Memory B cell (primary cell): ENCODE measurements at regions not wholly inside any gene's neighbourhood (a gene's known extent, or its start where the extent isn't known, plus 50 kb on each side); places are given as distances from the start of the nearest gene placed in this dataset.

ENCODE experiments used
- ATAC-seq: fragments of 150-1000 bp; cut with Tn5 transposase; 2 replicates; pipeline ENCODE4 v1.10.0; 2021; ENCODE audit warnings: low read depth, mild to moderate bottlenecking, moderate library complexity
- DNase-seq, 2 donors: peaks; one replicate each; pipeline ENCODE4 v3.0.0; 2022; ENCODE audit warnings: low spot score in 2 of 2
- H3K27ac Mint-ChIP-seq: one replicate; pipeline ENCODE4 v1.8.0; 2022; ENCODE audit warnings: mild to moderate bottlenecking, moderate library complexity, mixed read lengths
- H3K27me3 Mint-ChIP-seq: one replicate; pipeline ENCODE4 v1.8.0; 2022; ENCODE audit warnings: mixed read lengths
- H3K36me3 Mint-ChIP-seq: one replicate; pipeline ENCODE4 v1.8.0; 2022; ENCODE audit warnings: mild to moderate bottlenecking, mixed read lengths
- H3K4me1 Mint-ChIP-seq: one replicate; pipeline ENCODE4 v1.8.0; 2022; ENCODE audit warnings: mixed read lengths
- H3K4me3 Mint-ChIP-seq: one replicate; pipeline ENCODE4 v1.8.0; 2022; ENCODE audit warnings: mild to moderate bottlenecking, moderate library complexity, mixed read lengths
- H3K9me3 Mint-ChIP-seq: one replicate; pipeline ENCODE4 v1.8.0; 2022; ENCODE audit warnings: mixed read lengths

DNA sequence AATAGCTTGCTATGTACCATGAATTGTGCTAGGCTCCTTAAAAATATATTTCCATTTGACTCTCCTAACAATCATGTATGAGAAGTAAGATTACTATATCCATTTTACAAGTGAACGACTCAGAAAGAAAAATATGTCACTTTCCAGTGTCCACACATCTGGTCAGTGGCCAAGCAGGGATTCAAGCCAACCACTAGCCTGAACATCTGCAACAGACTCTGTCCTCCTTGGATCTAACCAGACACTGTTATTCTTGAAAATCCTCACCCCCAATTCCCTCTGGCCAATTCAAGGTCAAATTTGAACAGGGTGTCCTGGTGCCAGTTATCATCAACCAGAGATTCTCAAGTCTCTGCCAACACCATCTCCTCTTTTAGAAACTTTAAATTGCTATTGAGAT, 344.1 kb upstream of the WWC1 start:
- Mint-ChIP-seq H3K27me3 (no peaks in the 10 kb centered on the region), H3K4me1 (no peaks in the 10 kb centered on the region), H3K27ac (no peak overlapping the region), H3K4me3 (no peak overlapping the region), H3K36me3 (no peaks in the 10 kb centered on the region), H3K9me3 (no peaks in the 10 kb centered on the region)
- ATAC-seq = no peak
- no peak for DNase-seq

DNA sequence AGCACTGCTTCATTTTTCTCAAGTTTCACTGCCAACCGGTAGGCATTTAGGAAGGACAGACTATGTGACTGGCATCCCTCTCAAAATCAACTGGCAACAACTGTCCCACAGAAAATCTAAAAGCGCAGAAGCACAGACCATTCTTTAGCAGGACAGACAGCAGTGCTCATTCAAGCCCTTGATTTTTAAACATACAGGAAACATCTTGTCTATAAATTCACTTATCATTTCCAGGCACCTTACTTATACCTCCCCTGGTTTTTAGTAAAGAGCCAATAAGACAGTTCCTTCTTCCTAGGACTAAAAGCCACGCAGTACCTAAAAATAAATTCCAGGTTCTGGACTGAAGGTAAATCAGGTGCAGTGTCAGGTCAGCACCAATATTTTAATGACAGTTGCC, 343.2 kb upstream of the WWC1 start:
- H3K27ac Mint-ChIP-seq = no peak overlapping the region
- H3K27me3 Mint-ChIP-seq = no peaks in the 10 kb centered on the region
- no peaks in the 10 kb centered on the region for H3K4me1 Mint-ChIP-seq
- DNase-seq (no peak), ATAC-seq (no peak)
- H3K4me3 Mint-ChIP-seq = no peak overlapping the region
- H3K36me3 Mint-ChIP-seq = no peaks in the 10 kb centered on the region
- H3K9me3 Mint-ChIP-seq = no peaks in the 10 kb centered on the region

DNA sequence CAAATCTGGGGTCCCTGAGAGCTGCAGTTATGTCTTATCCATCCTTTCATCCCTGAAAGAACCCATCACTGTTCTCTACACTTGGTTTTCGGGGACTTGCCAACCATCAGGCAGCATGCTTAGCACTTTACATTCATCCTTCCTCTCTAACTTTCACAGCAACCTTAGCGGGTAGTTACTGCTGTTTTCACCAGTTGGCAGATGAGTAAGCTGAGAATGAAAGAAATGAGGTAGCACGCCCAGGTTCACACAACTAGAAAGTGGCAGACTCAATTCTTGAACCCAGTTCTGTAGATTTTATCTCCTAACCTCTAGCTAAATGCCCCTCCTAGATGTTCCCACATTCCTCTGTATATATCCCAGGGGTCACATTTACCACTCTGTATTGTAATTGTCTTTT, 342.0 kb upstream of the WWC1 start:
- ATAC-seq = no peak
- no peak overlapping the region for H3K27ac Mint-ChIP-seq
- no peaks in the 10 kb centered on the region for H3K4me1 Mint-ChIP-seq

DNA sequence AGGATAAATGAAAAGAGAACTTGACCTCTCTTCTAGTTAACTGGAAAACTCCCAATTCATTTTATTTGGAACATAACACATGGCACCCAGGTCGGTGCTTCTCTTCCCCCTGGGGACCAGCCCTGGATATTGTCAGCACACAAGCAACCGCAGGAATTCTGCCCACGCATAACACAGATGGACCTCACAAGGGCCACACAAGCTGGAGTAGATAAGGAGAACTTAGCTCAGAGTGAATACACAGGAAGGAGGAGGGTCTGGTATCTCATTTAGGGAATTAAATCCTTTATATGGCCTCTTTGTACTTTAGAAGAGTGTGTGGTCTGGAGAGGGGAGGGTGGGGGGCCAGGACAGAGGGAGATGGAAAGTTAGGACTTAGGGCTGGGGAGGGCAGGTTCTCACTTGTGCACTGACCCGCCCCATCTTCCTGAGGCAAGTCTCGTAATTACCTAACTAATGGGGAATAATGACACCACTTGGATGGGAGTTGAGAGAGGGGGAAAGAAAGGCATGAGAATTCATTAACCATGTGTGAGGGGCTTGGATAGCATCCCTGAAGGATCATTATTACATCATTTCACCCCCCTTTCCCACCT, 341.2 kb upstream of the WWC1 start:
- no peaks in the 10 kb centered on the region for H3K27me3 Mint-ChIP-seq
- H3K4me1 Mint-ChIP-seq = no peaks in the 10 kb centered on the region
- H3K36me3 Mint-ChIP-seq = no peaks in the 10 kb centered on the region
- no peak overlapping the region for H3K4me3 Mint-ChIP-seq
- H3K27ac Mint-ChIP-seq = no peak overlapping the region
- H3K9me3 Mint-ChIP-seq = peaks cover 2% of the 10 kb centered on the region
- no peak for DNase-seq
- no peak for ATAC-seq

More for the DNA sequence above, 342.0 kb upstream of the WWC1 start:
- Mint-ChIP-seq H3K4me3 (no peak overlapping the region), H3K27me3 (no peaks in the 10 kb centered on the region), H3K36me3 (no peaks in the 10 kb centered on the region), H3K9me3 (peaks cover 2% of the 10 kb centered on the region)
- no peak for DNase-seq

DNA sequence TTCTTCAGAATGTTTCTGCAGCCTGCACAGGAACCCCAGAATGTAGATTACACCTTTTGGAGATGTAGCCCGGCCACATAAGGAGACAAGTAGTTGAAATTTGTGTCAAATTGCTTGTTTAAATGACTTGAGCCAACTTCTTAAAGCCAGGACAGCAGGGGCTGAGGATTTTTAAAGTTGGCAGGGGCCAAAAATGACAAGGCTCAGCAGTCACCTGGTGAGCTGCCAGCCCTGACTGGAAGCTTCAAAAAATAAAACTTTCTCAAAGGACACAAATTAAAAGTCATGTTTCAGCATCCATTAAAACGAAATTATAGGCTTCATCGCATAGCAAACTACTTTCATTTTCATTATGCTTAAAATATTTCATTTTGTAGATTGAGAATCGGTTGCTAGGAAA, 340.3 kb upstream of the WWC1 start:
- DNase-seq (no peak), ATAC-seq (no peak)
- no peak overlapping the region for H3K4me3 Mint-ChIP-seq
- H3K9me3 Mint-ChIP-seq = peaks cover 5% of the 10 kb centered on the region
- H3K36me3 Mint-ChIP-seq = no peaks in the 10 kb centered on the region
- H3K27ac Mint-ChIP-seq = no peak overlapping the region
- no peaks in the 10 kb centered on the region for H3K27me3 Mint-ChIP-seq
- no peaks in the 10 kb centered on the region for H3K4me1 Mint-ChIP-seq

DNA sequence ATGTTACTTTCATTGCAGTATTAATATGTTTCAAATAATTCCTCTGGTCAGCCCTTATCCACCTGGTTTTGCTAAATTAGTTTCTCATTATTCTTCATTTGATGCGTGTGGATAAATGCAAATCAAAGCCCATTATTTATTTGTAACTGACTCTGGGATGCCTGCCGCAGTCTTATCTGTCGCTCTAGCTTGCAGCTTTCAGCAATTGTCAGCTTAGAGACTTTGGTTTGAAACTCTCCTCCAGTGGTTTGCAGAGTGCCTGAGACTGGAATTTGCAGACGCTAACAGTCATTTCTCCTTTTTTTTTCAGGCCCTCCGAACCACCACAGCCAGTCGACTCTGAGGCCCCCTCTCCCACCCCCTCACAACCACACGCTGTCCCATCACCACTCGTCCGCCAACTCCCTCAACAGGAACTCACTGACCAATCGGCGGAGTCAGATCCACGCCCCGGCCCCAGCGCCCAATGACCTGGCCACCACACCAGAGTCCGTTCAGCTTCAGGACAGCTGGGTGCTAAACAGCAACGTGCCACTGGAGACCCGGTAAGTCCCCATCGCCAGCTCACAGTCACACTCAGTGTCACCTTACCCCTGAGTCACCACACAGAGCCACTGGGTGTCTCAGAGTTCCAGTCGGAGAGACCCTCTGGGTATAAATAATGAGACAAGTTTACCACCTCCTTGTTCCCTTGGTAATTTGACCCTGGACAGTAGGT, 339.0 kb upstream of the WWC1 start:
- no peak overlapping the region for H3K27ac Mint-ChIP-seq
- H3K9me3 Mint-ChIP-seq = peaks cover 8% of the 10 kb centered on the region
- H3K4me3 Mint-ChIP-seq = no peak overlapping the region
- no peak for ATAC-seq
- no peaks in the 10 kb centered on the region for H3K27me3 Mint-ChIP-seq
- no peak for DNase-seq
- H3K36me3 Mint-ChIP-seq = no peaks in the 10 kb centered on the region
- H3K4me1 Mint-ChIP-seq = no peaks in the 10 kb centered on the region

DNA sequence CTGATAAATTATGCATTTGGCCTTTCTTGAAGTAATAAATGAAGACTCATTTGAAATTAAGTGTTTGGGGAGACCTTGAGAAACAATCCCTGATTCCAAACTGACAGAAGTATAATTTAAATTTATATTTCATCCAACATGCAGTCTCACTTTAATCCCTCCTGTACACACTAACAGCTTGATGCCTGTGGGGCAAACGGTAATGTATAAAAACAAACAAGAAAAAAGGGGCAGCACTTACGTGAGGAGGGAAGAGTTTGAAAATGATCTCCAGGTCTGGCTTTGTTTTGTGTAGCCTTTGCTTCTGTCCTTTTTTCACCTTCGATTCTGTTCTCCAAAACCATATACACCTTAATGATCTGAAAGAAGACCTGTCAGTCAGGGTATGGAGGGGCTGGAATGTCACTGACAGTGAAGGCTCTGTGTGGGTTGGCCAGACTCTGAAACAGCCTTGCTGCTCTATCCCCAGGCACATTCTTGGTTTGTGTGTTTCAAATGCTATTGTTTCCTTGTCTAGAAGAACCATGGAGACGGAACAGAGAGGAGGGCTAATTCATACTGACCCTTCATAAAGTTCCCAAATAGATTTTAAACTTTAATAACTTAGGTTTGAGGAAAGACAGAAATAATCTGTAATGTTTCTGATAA, 338.2 kb upstream of the WWC1 start:
- no peak for DNase-seq
- Mint-ChIP-seq H3K9me3 (peaks cover 14% of the 10 kb centered on the region), H3K27ac (no peak overlapping the region), H3K27me3 (no peaks in the 10 kb centered on the region), H3K4me1 (no peaks in the 10 kb centered on the region), H3K36me3 (no peaks in the 10 kb centered on the region), H3K4me3 (no peak overlapping the region)
- no peak for ATAC-seq

DNA sequence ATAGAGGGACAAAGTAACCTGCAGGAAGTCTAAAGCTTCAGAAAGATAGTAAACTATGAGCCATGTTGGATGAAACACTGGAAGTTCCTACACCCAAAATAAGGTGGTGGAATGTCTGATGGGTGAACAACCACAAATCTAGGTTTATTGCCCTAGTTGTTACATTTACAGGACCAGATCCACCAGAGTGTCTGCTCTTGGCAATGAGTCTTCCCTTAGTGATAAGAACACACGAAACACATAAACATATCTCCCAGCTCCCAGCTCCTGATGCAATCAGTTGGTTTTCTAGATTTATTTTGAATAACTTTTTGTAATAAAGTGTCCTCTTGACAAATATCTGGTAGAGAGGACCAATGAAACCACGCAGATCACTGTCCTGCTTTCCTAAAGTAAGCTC, 329.7 kb upstream of the WWC1 start:
- no peak for DNase-seq
- no peaks in the 10 kb centered on the region for H3K4me1 Mint-ChIP-seq
- peaks cover 10% of the 10 kb centered on the region for H3K9me3 Mint-ChIP-seq
- H3K36me3 Mint-ChIP-seq = no peaks in the 10 kb centered on the region
- ATAC-seq = no peak
- no peak overlapping the region for H3K27ac Mint-ChIP-seq
- H3K27me3 Mint-ChIP-seq = no peaks in the 10 kb centered on the region
- H3K4me3 Mint-ChIP-seq = no peak overlapping the region

DNA sequence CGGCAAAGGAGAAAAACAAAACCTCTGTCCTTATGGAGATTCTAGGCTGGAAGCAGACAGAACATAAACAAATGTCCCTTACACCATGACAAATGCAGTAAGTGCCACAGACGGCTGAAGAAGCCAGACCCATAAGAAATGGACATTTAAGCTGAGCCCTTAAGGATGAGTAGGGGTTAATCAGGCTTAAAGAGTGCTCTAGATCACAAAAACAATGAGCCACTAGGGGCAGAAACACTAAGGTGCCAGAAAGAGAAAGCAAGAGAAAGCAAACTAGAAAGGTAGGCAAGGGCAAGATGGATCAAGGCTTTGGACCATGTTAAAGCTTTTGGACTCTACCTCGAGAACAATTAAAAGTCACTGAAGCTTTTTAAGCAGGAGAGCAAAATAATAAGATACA, 326.9 kb upstream of the WWC1 start:
- no peak overlapping the region for H3K4me3 Mint-ChIP-seq
- DNase-seq (no peak), ATAC-seq (no peak)
- H3K27me3 Mint-ChIP-seq = no peaks in the 10 kb centered on the region
- H3K9me3 Mint-ChIP-seq = no peaks in the 10 kb centered on the region
- no peaks in the 10 kb centered on the region for H3K4me1 Mint-ChIP-seq
- no peak overlapping the region for H3K27ac Mint-ChIP-seq
- H3K36me3 Mint-ChIP-seq = no peaks in the 10 kb centered on the region

DNA sequence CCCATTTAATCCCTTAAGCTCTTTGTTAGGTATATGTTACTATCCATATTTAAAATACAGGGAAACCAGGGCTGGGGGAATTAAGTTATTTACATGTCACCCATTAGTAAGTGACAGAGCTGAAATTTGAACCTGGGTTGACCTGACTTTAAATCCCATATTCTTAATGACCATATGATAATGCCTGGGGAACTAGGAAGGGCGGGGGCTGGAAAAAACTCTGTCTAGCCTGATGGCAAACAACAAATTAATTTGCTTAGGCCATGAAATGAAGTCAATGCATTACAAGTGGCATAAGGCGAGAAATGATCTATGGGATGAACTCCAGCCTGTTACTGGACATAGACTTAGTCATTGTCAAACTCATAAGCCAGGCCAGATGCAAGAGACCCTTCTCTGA, 325.7 kb upstream of the WWC1 start:
- H3K4me1 Mint-ChIP-seq = no peaks in the 10 kb centered on the region
- H3K36me3 Mint-ChIP-seq = no peaks in the 10 kb centered on the region
- H3K4me3 Mint-ChIP-seq = no peak overlapping the region
- H3K9me3 Mint-ChIP-seq = no peaks in the 10 kb centered on the region
- DNase-seq (no peak), ATAC-seq (no peak)
- H3K27me3 Mint-ChIP-seq = no peaks in the 10 kb centered on the region
- H3K27ac Mint-ChIP-seq = no peak overlapping the region

DNA sequence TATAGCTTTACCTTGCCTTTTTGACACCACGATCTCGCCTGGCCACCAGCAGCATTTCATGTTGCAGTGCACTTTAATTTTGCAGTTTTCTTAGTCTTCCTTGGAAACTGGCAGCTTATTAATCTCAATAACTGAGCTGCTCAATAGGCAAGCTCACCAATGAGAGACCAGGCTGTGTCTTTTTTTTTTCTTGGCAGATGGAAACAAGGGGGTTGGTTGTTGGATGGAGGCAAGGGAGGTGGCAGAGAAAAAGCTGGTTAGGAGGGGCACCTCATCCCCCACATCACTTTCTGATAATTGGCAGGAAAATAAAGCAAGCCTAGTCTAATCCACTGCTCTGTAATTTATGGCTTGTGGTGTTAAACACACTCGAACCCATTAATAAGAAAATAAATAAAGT, 324.5 kb upstream of the WWC1 start:
- Mint-ChIP-seq H3K36me3 (no peaks in the 10 kb centered on the region), H3K27ac (no peak overlapping the region), H3K4me3 (no peak overlapping the region), H3K4me1 (no peaks in the 10 kb centered on the region), H3K27me3 (no peaks in the 10 kb centered on the region), H3K9me3 (peaks cover 2% of the 10 kb centered on the region)
- ATAC-seq (no peak), DNase-seq (no peak)

DNA sequence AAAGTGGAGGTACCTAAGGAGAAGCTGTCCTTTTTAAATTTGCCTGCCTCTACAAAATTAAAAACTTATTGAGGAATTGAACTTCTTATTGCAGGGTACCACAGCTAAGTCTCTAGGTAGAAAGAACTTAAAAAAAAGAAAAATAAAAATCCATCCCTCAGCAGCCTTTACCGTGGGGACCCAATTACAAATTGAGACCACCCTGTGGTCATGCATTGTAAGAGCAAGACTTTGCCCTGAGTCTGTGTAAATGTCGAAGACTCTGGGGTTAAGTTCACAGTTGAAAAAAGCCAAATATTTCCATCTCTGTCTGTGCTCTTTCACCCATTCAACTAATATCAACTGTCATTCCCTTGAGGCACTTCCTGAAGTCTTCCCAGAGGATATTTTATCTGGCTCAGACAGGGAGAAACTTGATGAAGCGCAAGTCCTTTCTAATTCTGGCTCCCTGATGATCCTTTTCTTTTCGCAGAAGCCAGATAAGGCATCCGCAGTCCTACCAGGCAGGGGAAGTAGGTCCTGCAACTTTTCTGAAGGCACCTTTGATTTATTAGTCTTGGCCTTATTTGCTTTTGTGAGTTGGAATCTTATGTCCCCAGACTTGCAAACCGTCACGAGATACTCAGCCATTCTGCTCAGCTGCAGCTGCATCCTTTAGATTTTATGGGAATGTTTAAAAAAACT, 323.8 kb upstream of the WWC1 start:
- DNase-seq = no peak
- H3K27me3 Mint-ChIP-seq = no peaks in the 10 kb centered on the region
- H3K36me3 Mint-ChIP-seq = no peaks in the 10 kb centered on the region

DNA sequence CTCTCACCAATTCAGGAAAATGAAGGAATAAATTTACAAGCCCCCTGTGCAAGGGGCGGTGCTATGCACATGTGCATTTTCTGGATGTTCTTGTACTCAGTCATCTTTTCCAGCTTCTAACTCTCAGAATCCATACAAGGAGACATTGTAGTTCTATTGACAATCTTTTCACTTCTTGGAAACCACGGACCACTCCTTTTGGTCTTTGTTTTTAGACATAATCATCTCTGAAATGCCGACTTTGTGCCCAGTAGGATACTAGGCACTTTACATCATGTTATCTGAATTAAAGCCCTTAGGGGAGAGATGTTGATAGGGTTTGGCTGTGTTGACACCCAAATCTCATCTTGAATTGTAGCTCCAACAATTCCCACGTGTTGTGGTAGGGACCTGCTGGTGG, 322.6 kb upstream of the WWC1 start:
- Mint-ChIP-seq H3K4me3 (no peak overlapping the region), H3K9me3 (peaks cover 4% of the 10 kb centered on the region), H3K4me1 (no peaks in the 10 kb centered on the region), H3K27ac (no peak overlapping the region), H3K27me3 (no peaks in the 10 kb centered on the region), H3K36me3 (no peaks in the 10 kb centered on the region)
- DNase-seq (no peak), ATAC-seq (no peak)

More for the DNA sequence above, 323.8 kb upstream of the WWC1 start:
- no peak overlapping the region for H3K4me3 Mint-ChIP-seq
- peaks cover 2% of the 10 kb centered on the region for H3K9me3 Mint-ChIP-seq
- H3K27ac Mint-ChIP-seq = no peak overlapping the region
- H3K4me1 Mint-ChIP-seq = no peaks in the 10 kb centered on the region
- ATAC-seq = no peak

DNA sequence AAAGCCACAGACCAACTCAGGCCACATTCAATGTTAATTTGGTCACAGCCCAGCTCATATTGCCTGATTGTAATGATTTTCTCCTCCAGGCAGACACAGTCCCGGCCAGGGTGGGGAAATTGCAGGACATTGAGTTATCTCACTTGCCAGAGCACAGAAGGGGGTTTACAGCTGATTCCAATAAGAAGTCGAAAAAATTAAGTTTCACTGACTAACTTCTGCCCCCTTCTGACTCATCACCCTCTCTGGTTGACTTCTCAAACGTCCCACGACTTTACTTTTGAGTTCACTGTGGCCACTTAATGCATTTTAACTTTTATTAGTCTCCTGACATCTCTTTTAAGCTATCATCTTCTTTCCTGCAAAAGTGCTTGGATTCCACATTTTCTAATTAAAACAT, 321.4 kb upstream of the WWC1 start:
- ATAC-seq (no peak), DNase-seq (no peak)
- H3K4me3 Mint-ChIP-seq = no peak overlapping the region
- no peaks in the 10 kb centered on the region for H3K4me1 Mint-ChIP-seq
- H3K36me3 Mint-ChIP-seq = no peaks in the 10 kb centered on the region
- peaks cover 4% of the 10 kb centered on the region for H3K9me3 Mint-ChIP-seq
- no peaks in the 10 kb centered on the region for H3K27me3 Mint-ChIP-seq
- no peak overlapping the region for H3K27ac Mint-ChIP-seq
